ENCODE measurements at regions not wholly inside any gene's neighbourhood (a gene's known extent, or its start where the extent isn't known, plus 50 kb on each side); places are given as distances from the start of the nearest gene placed in this dataset.
"Not testable (repeated sequence)": the region's sequence is repeated elsewhere in the genome, so short reads cannot be mapped to it uniquely, and the experiment has no call there.

GRCh38 chr10:121268363-121268762, 329.9 kb downstream of the FGFR2 start:
- H3K27me3 Mint-ChIP-seq (ENCODE audit: low read depth): peaks cover 38% of the 10 kb centered on the region
- H3K9me3 Mint-ChIP-seq: no peaks in the 10 kb centered on the region
- H3K36me3 Mint-ChIP-seq (ENCODE audit: low read depth): no peaks in the 10 kb centered on the region
- no peak overlapping the region for H3K4me3 Mint-ChIP-seq
- H3K27ac Mint-ChIP-seq: no peak overlapping the region
- H3K4me1 Mint-ChIP-seq: peaks cover 5% of the 10 kb centered on the region
- no peak for TF ChIP-seq CTCF (IDR thresholded peaks at IDR 0.05; ENCODE audit: unreplicated experiment in 3 of 3)

- no peak overlapping the region for H3K27ac Mint-ChIP-seq
- H3K4me3 Mint-ChIP-seq: no peak overlapping the region
- TF ChIP-seq CTCF (IDR thresholded peaks at IDR 0.05; ENCODE audit: unreplicated experiment in 3 of 3): no peak
- no peaks in the 10 kb centered on the region for H3K4me1 Mint-ChIP-seq
- no peaks in the 10 kb centered on the region for H3K36me3 Mint-ChIP-seq (ENCODE audit: low read depth)
- peaks cover 38% of the 10 kb centered on the region for H3K27me3 Mint-ChIP-seq (ENCODE audit: low read depth)
- no peaks in the 10 kb centered on the region for H3K9me3 Mint-ChIP-seq
Observed at GRCh38 chr10:121268863-121269432, 329.3 kb downstream of the FGFR2 start.

- no peaks in the 10 kb centered on the region for H3K4me1 Mint-ChIP-seq
- H3K27ac Mint-ChIP-seq: no peak overlapping the region
- no peak for TF ChIP-seq CTCF (IDR thresholded peaks at IDR 0.05; ENCODE audit: unreplicated experiment in 3 of 3)
- H3K27me3 Mint-ChIP-seq (ENCODE audit: low read depth): peaks cover 38% of the 10 kb centered on the region
- no peak overlapping the region for H3K4me3 Mint-ChIP-seq
- no peaks in the 10 kb centered on the region for H3K9me3 Mint-ChIP-seq
- H3K36me3 Mint-ChIP-seq (ENCODE audit: low read depth): no peaks in the 10 kb centered on the region
Observed at GRCh38 chr10:121270906-121271305, 327.3 kb downstream of the FGFR2 start.

GRCh38 chr10:121276046-121276445, 322.2 kb downstream of the FGFR2 start:
- H3K4me3 Mint-ChIP-seq: no peak overlapping the region
- H3K27ac Mint-ChIP-seq: no peak overlapping the region
- peaks cover 8% of the 10 kb centered on the region for H3K4me1 Mint-ChIP-seq
- no peak for TF ChIP-seq CTCF (IDR thresholded peaks at IDR 0.05; ENCODE audit: unreplicated experiment in 3 of 3)
- H3K36me3 Mint-ChIP-seq (ENCODE audit: low read depth): peaks cover 4% of the 10 kb centered on the region
- H3K9me3 Mint-ChIP-seq: no peaks in the 10 kb centered on the region
- peaks cover 11% of the 10 kb centered on the region for H3K27me3 Mint-ChIP-seq (ENCODE audit: low read depth)

- Mint-ChIP-seq H3K27ac (peak overlapping the region; percentile 1 to 32 (median 22)), H3K27me3 (ENCODE audit: low read depth) (peaks cover 11% of the 10 kb centered on the region), H3K9me3 (no peaks in the 10 kb centered on the region), H3K36me3 (ENCODE audit: low read depth) (peaks cover 4% of the 10 kb centered on the region), H3K4me1 (peaks cover 8% of the 10 kb centered on the region), H3K4me3 (no peak overlapping the region)
- TF ChIP-seq CTCF (IDR thresholded peaks at IDR 0.05; ENCODE audit: unreplicated experiment in 3 of 3): no peak
Observed at GRCh38 chr10:121276822-121277221, 321.4 kb downstream of the FGFR2 start.

- H3K36me3 Mint-ChIP-seq (ENCODE audit: low read depth); H3K27ac Mint-ChIP-seq; H3K4me3 Mint-ChIP-seq; H3K9me3 Mint-ChIP-seq; H3K27me3 Mint-ChIP-seq (ENCODE audit: low read depth); H3K4me1 Mint-ChIP-seq: not testable (repeated sequence)
Observed at GRCh38 chr10:121278386-121278785, 319.9 kb downstream of the FGFR2 start.

All from nephron (organoid).